NCI-H2171 (cell line): ENCODE measurements at regions not wholly inside any gene's neighbourhood (a gene's known extent, or its start where the extent isn't known, plus 50 kb on each side); places are given as distances from the start of the nearest gene placed in this dataset.
A peak's percentile ranks its signal among the peaks of the same experiment; 100 is the strongest.
"Not testable (repeated sequence)": the region's sequence is repeated elsewhere in the genome, so short reads cannot be mapped to it uniquely, and the experiment has no call there.

Experiments
- DNase-seq: peaks from one replicate; lab custom pipeline; 2025; lab: John Stamatoyannopoulos, UW

DNA sequence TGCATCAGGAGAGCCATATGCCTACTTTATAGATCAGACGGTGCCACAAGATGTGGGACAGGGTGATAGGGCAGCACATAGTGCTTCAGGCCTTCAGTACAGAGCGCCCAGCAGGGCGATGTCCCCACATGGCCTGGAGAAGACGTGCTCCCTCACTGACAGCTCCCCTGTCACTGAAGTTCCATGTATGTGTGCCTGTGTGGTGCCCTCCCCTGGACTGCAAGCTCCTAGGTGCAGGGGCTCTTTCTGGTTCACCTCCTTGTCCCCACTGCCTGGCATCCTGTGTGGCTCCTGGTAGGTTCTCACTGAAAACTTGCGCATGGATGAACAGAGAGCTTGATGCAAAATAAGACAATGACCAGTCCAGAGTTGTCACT, 233.1 kb downstream of the GADD45G start:
- no peak for DNase-seq

DNA sequence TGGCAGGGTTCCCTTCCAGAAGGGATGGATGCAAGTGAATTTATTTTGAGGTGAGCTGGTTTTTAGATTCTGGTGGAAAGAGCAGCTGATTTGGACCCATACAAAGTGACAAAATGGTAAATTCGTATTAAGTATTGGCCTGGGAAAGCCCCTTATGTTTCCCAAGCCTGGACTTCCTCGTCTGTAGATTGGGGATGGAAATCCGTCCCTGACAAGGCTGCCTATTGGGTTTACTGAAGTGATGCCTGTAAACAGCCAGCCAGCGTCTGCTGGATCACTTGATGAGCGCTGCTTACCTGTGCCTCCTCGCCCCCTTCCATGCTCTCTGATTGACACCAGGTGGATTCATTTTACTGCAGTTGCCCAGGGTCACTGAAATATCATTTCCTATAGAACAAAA, 233.8 kb downstream of the GADD45G start:
- DNase-seq, result no peak

DNA sequence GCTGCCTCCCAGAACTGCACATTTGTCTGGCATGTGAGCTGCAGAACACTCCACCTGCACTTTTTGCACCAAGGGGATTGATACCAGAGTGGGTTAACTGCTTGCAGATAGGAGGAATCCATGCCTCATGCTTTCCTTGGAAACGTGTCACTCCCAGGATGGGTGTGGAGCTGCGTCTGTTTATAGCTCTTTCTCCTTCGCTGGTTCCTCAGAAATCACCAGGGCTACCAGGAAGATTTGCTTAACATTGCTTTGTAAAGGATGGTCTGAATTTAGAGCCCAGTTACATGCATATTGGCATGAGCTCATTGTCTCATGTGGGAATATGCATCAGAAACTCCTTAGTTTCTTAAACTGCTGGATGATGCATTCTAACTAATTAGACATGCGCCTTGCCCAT, 234.6 kb downstream of the GADD45G start:
- no peak for DNase-seq

DNA sequence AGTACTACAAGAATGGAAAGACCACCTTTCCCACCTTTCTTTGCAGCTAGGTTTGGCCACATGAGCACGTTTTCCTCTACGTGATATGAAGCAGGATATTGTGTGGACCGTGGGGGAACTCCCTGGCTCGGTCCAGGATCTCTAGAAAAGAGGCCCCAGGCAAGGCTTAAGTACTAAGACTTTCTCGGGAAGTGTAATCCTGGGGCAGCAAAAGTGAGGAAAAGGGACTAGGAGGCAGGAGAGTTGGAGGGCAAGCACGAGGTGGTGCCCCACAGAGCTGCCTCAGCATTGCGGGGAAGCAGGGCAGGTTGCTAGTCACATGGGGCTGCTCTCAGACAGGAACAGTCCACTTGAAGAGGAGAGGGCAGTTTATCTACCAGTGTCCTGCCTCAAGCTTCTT, 235.1 kb downstream of the GADD45G start:
- DNase-seq, result no peak

DNA sequence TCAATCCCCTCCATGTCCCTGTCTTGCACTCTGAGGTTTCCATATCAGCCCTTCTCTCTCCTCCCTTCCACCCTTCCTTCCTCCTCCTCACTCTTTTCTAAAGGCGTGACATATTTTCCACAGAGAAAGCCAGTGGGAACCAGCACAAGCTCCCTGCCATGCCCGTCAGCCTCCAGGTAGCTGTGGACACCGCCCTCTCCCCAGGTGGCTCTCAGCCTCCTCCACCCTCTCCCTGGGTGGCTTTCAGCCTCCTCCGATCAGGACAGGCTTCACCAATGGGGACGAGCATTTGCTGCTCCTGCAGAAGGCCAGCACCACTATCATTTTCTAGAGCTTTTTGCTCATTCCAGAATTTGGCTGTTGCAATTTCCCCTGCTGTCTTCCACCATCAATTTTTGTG, 236.6 kb downstream of the GADD45G start:
- no peak for DNase-seq

DNA sequence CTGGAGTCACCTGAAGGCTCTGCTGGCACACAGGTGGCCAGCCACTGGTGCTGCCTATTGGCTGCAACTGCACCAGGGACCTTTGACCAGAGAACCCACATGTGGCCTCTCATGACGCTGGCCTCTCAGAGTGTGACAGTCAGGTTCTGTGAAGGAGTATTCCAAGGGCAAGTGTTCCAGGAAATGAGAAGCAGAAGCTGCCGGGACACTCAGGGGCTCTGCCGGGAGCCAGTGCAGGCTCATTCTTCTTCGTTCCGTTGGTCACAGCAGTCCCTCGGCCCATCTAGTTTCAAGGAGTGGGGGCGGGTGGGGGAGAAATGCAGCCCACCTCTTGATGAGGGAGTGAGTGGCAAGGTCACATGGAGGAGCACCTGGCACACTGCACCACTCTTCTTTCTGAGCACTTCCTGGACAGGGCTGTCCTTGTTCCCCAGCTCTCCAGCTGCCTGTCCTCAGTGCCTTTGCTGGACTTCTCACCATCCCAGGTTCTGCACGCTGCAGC, 237.5 kb downstream of the GADD45G start:
- no peak for DNase-seq

DNA sequence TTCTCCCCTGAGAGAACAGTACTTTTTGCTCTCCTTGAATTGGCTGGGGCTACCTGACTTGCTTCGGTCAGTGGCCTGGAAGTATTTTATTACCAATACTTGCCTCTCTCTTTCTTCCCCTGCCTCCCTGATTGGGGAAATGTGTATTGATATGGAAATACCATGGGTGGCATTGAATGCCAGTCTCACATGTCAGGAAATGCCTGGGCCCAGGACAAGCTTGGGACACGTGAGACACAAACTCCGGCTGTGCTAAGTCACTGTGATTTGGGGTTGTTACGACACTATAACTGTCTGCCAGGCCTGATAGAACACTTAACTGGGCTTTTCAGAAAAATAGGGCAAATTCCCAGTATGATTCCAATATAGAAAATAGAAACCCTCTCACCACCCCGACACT, 238.3 kb downstream of the GADD45G start:
- no peak for DNase-seq

DNA sequence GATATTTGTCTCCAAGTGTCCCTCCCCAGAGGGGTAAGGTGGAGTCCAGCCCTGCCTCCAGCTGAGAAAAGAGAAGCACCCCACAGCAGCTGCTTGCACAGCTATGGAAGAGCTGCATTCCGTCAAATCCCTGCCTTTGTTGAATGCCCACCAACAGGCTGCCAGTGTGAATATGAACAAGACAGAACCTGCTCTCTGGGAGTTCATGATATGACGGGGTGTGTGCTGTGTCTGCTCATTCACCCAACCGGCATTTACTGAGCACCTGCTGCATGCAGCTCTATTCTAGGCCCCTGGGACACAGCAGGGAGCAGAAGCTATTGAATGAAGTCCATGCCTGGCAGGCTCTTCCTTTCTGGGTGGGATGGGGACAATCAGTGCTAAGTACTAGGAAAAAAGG, 238.8 kb downstream of the GADD45G start:
- no peak for DNase-seq

DNA sequence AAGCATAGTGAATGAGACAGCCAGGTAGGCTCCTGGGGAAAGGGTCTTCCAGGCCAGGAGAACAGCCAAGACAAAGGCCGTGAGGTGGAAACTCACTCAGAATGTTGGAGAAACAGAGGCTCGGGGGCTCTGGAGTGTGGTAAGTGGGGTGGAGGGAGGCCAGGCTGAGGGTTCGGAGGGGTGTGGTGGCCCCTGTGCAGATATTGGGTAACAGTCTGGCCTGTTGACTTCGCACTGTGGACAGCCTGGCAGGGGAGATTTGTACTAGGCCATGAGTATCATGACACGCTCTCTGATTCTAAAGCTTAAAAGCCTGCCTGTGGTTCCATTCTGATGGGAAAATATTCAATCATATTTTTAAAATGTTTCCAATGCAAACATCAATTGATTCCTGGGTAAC, 239.3 kb downstream of the GADD45G start:
- no peak for DNase-seq

DNA sequence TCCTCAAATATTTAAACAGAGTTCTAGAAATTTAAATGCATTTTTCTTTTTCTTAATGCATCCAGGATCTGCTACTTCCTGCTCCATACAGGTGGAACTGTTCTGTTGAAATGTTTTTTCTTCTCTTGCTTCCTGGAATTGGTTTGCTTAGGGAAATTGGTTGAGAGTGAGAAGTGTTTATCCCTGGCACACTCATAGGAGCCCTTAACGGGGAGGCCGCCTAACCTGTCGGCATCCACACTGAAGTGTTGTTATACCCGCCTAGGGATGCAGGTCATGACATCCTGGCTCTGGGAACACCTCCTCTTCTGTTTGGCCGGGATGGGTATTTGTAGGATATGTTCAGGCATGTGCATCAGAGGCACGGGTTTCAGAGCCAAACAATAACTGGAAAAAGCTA, 239.7 kb downstream of the GADD45G start:
- no peak for DNase-seq

DNA sequence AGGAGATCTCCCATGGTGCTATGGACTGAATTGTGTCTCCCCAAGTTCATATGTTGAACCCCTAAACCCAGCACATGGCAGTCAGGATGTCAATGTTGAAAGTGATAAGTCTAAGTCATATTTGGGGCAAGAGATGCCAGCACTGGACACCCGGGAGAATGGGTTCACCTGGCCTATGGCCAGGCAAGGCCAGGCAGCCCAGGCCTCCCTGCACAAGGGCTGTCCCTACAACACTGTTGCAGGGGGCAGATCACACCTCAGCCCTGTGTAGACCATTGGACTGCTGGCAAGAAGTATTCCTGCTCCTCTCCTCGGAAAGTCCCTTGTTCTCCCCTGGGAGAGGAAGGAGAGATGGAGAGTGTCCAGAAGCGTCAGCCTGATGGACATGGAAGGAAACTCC, 240.5 kb downstream of the GADD45G start:
- DNase-seq, result no peak

DNA sequence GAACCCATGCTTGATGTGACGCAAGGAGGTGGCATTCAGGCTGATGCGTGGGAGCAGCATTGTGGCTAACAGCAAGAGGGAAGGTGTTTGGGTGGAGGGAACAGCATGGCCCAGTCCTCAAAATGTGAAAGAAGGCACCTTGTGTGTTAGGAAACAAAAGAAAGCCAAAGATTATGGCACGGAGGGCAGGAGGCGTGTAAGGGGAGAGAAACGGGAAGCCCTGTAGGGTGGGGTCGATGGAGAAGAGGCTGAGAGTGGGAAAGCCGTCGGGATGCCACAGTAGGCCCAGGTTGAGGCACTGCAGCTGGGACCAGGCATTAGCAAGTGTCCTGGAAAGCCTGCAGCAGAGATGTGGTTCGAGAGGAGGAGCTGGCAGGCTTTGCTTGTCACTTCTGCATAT, 241.1 kb downstream of the GADD45G start:
- no peak for DNase-seq

DNA sequence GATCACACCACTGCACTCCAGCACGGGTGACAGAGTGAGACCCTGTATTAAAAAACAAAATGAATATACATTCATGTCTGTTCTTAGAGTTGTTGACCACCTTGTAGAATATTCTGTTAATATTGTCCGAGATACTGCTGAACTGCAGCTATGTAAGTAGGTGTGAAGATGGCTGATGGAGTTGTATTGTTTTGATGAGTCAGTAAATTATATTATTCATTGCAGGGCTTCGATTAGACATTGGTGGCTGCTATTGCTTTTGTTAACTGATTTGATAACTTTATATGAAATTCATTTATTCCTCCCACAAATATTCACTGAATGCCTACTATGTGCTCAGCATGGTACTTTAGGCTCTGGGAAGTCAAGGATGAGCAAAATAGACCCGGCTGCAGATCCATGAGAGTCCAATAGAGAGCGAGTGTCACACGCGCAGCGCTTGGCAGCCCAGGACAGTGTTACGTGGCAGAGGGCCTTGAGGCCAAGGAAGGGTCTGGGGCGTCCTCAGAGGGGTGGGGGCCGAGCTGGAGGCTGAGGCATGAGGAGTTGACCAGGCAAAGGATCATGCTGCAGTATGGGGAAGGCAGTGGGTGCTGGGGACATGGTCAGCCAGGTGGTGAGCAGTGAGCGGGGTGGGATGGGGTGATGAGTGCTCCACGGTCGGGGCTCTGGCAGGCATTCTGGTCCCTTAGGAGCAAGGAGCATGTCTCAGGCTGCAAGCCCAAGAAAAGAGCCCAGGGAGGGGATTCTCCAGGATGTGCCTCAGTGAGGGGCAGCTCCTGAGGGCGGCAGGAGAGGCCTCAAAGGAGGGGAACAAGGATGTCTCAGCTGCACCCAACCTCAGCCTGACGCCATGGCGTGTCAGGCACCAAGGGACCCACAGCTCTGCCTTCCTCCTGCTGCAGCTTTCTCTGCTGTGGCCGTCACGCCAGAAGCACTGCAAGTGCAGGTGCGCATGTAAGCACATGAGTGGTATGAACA, 243.5 kb downstream of the GADD45G start:
- no peak for DNase-seq

DNA sequence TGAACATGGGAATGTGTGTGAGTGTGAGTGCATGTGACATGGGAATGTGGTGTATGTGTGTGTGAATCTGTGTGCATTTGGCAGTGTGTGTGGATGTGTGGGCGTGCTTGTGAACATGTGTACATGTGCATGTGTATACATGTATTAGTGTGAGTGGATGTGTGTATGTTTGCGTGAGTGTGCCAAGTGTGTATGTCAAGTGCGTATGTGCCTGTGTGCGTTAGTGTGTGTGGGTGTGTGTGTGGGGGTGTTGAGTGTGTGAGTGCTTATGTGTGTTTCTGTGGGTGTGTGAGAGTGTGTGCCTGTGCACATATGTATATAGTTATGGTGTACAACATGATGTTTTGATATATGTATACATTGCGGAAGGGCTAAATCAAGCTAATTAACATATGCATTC, 244.3 kb downstream of the GADD45G start:
- DNase-seq, result no peak

DNA sequence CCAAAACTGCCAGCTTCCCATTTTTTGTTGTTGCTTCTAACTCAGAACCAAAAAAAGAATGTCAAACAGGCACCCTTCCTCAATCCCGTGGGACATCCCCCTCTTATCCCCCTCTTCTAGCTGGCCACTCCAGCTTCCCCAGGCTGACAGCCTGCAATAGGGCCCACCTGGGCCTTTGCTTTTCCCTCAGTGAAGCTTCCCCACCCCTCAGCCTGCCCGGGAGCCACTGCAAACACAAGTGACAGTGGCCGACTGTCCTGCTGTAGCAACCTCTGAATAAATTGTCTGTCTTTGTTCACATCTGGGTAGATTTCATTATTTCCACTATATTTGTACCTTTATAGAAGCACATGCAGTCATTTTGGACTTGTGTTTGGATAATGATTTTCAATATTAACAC, 245.3 kb downstream of the GADD45G start:
- DNase-seq, result no peak

DNA sequence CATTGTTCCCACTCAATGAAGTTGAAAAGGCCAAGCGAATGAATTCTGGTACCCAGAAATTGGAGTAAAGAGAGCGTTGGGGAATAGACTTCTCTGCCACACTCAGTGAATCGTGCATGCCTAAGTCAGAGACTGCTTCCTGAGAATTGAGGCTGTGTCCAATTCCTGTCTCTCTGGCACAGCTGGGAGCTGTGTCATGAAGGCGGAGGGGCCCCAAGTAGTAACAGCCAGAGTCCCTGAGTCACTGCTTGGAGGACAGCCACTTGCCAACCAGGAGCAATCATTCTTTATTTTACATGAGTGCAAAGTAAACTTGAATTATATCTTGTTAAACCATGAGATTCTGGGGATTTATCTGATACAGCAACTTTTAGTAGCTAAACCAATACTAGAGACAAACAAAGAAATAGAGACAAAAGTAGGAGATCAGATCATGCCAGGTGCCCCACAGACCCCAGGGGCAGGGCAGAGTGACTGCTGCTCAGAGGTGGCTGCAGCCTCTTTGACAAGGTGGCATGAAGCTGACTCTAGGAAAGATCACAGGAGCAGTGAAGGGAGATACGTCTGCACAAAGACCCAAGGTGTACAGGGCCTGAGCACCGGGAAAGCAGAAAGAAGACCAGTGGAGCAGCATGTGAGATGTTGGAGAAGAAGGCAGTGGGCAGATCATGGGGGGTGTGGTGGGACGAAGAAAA, 246.0 kb downstream of the GADD45G start:
- DNase-seq, result no peak

DNA sequence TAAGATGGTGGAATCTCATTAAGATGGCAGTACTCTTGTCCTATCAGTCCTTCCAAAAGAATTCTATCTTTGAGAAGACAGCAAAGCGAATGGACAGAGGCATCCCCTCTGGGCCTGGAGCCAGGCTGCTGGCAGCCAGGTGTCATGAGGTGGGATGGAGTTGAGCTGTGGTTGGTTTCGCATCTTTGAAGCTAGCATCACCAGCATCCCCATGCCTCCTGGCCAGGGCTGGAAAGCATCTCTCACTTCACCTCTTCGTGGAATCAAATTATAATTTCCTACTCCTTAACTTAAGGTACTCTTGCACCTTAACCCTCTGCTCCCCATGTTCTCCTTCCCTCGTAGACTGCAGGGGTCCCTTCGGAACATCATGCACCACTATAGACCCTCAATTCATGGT, 248.3 kb downstream of the GADD45G start:
- DNase-seq, result no peak

DNA sequence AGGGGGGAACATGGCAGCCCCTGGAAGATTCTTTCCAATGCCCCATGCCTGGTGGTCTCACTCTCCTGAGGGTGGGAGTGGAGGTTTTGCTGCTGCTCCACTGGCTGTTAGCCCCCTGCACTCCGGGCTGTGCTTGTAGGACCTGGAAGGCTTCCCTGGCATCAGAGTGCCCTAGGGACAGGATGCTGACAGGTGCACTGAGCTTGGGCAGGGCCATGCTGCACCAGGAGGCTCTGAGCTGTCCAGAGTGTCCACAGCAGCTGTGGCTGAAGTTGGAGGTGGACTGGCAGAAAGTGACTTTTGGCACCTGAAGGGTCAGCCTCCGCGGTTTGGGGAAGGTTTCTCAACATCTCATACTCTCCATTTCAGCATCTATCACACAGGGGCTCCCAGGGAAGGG, 249.1 kb downstream of the GADD45G start:
- no peak for DNase-seq

DNA sequence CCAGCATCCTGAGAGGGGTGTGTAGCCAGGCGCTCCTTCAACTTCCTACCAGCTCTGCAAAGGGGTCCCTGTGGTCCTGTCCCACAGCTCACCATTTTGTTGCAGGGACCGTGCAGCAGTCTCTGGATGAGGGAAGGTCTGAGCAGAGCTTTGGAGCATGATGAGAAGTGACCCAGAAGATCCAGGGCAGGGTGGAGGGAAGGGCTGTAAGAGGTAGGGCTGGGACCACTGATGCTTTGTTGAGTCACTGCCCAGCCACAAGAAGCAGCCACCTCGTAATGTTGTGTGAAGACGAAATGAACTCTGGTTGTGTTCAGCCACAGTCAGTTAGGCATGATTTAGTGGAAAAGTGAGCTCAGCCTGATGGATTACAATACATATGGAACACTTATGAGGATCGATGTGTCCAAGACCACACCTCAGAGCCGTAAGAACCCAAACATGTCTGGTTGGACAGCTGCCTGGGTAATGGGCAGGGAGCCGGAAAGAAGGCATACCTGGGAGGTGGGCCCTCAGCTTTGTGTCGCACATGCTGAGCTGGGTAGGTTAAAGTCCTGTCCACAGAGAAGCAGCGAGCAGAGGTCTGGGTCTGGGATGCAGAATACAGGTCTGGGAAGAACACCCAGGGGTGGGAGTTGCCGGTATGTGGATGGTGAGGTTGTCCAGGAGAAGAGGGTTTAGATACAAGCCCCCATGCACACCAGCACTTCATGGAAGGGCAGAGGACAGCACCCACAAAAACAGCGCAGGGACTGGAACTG, 250.1 kb downstream of the GADD45G start:
- no peak for DNase-seq

DNA sequence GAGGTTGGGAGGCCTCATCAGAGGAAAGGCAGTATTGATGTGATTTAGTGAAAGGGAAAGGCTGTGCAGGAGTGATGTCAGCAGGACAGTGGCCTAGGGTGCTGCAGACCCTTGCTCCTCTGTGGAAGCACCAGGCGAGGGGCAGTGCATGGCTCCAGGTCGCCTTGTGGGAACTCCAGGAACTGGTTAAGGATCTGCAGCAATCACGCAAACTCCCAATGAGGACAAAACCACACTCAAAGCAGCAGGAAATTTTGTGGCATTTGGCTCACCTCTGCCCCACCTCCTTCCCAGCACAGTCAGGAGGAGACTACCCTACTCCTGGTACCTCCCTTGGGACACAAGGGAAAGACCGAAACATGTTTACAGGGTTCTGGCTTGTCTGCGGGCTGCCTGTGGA, 251.5 kb downstream of the GADD45G start:
- peak; percentile 85 for DNase-seq

DNA sequence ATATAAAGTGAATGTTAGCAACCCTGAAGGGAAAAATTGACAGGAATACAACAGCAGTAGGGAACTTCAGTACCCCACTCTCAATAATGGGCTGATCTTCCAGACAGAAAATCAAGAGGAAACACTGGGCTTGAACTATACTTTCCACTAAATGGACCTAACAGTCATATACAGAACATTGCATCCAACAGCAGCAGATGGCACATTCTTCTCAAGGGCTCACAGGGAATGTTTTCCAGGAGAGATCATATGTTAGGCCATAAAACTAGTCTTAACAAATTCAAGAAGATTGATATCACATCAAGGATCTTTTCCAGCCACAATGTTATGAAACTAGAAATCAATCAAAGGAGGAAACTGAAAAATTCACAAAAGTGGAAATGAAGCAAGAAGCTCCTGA, 252.1 kb downstream of the GADD45G start:
- DNase-seq, result peak; percentile 63

DNA sequence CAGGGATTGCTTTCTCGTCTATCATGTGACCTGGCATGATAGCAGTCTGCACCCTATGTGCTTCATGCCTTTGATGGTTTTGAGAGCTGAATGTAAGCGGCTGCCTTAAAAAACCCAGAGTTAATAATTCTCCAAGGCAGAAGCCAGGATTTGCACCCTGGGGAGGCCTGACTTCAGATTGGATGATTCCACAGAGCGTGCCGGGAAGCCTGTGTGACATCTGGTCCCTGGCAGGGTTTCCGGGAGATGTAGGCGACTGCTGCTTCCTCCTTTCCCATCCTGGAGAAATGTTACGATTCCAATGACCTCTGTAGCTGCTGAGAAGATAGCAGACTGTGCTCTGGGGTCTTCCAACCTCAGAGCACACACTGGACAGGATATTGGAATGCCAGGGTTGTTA, 255.0 kb downstream of the GADD45G start:
- DNase-seq, result peak; percentile 41

DNA sequence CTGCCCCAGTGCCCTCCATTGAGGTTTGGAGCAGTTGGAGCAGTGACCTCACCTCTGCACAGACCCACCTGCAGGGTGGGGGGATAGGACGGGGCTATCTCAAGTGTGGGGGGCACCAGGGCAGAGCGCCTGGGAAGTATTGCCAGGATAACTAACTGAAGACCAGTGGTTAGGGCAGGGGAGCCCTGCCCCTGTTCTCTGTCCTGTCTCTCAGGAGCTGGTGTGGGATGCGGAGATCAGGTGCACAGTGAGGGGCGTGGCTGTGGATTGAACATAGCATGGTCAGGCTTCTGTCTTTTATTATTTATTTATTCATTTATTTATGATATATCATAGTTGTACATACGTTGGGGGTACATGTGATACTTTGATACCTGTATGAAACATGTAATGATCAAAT, 256.6 kb downstream of the GADD45G start:
- not testable (repeated sequence) for DNase-seq
